NCI-H526 (cell line): ENCODE measurements at regions not wholly inside any gene's neighbourhood (a gene's known extent, or its start where the extent isn't known, plus 50 kb on each side); places are given as distances from the start of the nearest gene placed in this dataset.

Experiments
- DNase-seq, 2 experiments: peaks; one replicate each; lab custom pipeline; 2025; lab: John Stamatoyannopoulos, UW

DNA sequence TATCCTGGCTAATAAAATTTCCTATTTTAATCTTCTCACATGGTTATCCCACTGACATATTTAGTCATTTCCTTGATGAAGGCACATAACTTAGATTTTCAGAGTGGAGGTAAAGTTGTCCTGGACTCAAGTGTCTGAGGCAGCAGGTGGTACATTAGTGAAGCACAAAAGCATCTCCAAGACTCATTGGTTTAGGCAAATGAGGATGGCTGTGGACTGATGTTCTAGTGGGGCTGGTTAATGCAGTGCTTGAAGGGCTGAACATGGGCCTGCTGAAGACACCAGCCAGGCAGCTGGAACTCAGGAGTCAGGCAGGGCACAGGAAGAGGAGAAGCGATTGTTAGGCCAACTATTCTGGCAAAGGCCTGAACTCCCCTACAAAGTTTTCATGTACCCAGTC is 76.3 kb upstream of the SESN3 start:
- DNase-seq: peak; percentile 76 to 85

DNA sequence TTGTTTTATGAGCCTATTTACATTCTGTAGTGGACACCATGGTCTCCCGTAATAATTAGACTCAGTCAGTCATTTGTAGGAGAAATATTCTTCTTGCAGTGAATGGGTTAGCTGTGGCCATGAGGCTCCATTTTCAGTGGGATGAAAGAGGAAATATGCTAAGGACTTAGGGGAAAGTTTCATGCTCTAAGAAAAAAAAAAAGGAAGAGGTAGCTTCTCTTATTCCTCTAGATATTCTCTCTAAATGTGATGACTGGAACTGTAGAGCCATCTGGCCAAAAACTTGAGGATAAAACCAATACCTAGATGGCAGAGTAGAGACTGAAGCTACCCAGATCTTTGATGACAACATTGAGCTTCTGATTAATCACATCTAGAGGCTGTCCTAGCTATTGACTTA is 75.8 kb upstream of the SESN3 start:
- no peak for DNase-seq

- no peak for DNase-seq
Observed at GRCh38 chr11:95306123-95306522, 75.1 kb upstream of the SESN3 start.

DNA sequence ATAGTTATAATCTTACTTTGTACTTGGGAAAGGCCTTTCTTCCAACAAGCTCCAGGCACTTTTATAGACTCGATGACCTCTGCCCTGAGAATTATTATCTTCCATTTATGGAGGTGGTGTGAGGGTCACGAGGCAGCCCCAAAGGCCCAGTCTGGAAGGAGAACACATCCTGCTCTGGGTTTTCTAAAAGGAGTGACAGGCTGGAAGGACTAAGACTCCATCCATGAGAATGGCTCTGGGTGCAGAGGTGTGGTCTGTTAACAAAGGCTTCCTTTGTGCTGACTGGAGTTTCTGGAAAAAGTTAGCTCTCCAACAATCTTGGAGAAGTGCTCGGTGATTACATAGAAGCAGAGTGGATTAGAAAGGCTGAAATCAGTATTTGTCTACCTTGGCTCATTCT is 74.7 kb upstream of the SESN3 start:
- DNase-seq: no peak

GRCh38 chr11:95304777-95305176 is 73.8 kb upstream of the SESN3 start:
- DNase-seq: no peak

- no peak for DNase-seq
Observed at GRCh38 chr11:95302211-95302610, 71.2 kb upstream of the SESN3 start.

DNA sequence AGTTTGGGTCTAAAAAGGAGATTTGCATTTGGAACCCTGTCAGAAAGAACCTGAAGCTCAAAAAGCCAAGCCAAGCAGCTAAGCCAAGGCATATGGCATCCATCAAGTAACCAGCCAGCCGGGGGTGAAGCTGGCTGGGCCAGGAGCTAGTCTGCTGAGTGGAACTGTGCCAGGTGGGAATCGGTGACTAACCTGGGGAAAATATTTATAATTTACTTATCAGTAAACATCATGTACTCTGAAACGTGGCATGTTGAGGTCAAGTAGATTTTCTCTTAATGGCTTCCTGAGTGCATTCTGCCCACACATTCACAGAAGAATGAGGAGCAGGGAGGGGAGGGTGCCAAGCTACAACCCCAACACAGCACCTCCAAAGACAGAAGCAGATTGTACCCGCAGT is 70.5 kb upstream of the SESN3 start:
- no peak for DNase-seq

DNA sequence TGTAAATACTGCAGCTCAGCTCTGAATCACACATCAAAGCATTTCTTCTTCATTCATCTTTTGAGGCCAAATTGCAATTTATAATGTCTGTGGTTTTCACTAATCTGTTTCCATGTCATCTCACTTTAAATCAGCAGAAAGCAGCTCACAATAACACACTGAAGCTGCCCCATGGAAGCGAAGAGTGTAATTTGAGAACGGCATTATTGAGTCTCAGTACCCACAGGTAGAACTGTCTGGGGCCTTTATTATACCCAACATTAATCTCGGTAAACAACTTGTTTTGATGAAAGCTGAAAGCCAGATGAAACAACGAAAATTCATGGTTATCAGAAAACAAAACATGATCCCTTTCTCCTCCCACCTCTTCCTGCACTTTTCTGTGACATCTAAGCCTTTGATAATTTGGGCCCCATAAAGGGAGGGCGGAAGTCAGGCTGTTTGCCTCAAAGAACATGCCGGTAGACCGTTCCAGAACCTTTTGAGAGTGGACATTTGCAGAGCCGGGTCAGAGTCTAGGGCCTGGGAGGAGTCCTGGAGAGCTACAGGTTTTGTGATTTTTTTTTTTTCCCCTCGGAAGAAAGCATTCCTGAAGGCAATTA is 68.2 kb upstream of the SESN3 start:
- peak; percentile 68 to 77 for DNase-seq

- DNase-seq: peak; percentile 49 to 75
Observed at GRCh38 chr11:95297680-95298452, 66.9 kb upstream of the SESN3 start.

- DNase-seq: no peak
Observed at GRCh38 chr11:95296621-95297025, 65.6 kb upstream of the SESN3 start.

DNA sequence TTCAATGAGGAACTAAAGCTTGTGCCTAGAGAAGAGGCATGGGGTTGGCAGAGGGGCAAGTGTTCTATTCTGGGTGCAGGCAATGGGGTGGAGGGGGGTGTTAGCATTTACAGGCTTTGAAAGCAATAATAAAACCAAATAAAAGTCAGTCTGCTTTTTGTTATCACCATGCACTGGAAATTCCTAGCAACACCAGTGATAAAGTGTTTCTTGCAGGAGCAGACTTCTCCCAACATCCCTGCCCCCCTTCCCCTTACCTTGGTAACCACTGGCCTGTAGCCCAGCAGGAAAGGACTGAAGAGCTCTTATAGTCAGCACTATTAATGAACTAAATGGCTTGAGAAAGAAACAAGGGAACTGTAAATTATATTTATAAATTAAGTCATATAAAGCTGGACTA is 65.2 kb upstream of the SESN3 start:
- DNase-seq: no peak

GRCh38 chr11:95295382-95296149 is 64.6 kb upstream of the SESN3 start:
- no peak for DNase-seq

DNA sequence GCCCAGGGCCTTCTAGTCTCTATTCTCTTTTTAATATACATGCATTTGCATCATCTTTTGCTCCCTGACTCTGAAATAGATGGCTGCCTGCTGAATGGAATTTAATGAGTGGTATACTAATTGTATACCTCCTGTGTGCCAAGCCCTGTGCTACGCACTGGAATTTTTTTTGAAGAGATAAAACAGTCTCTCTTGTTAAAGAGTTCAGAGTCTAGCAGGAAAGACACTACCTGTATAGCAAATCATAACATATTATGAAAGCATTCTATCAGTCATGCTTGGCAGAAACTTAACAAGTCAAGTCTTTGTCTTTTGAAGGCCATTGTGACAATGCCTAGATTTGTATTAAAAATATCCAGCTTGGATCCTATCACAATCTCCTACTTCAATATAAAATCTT is 63.7 kb upstream of the SESN3 start:
- no peak for DNase-seq

- no peak for DNase-seq
Observed at GRCh38 chr11:95293116-95293515, 62.1 kb upstream of the SESN3 start.

DNA sequence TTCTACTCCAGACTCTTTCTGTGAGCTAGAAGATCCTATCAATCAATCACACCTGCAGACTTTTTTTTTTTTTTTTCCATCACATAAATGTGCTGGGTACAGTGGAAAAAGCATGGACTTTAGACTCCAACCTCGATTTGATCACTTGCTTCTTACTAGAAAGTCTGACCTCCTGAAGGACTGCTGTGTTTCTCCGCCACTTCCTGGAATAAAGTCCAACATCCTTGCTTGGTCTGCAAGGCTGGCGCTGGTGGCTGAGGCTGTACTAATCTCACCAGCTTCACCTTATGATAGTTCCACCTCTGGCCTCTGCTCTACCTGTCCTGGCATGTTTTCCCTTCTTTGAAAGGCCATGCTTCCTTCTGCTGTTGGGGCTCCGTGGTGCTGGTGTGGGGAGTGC is 60.9 kb upstream of the SESN3 start:
- no peak for DNase-seq

GRCh38 chr11:95289378-95290101 is 58.5 kb upstream of the SESN3 start:
- DNase-seq: no peak

- DNase-seq: no peak
Observed at GRCh38 chr11:95284057-95285052, 53.4 kb upstream of the SESN3 start.

DNA sequence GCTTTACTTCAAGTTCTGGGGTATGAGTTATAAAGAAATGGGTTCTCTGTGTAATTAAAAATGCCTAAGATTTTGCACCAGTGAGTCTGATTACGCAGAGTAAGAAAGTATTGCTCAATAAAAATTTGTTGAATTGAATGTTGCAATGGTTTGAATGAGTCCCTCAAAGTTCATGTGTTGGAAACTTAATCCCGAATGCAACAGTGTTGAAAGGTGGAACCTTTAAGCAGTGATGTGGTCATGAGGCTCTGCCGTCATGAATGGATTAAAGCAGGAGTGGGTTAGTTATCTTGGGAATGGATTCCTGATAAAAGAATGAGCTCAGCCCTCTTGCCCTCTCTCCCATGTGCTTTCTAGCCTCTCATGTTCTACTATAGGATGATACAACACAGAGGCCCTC is 52.6 kb upstream of the SESN3 start:
- no peak for DNase-seq

DNA sequence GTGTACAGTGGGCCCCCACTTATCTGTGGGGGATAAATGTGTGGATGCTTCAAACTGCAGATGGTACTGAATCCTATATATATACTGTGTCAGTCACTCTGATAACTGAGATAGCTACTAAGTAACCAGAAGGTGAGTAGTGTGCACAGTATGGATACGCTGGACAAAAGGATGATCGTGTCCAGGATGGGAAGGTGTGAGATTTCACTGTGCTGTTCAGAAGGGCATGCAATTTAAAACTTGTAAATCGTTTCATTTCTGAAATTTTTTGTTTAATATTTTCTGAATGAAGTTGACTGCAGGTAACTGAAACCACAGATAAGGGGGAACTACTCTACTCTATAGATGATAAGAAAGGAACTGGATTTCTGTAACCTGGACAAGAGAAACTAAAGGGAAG is 52.1 kb upstream of the SESN3 start:
- no peak for DNase-seq

DNA sequence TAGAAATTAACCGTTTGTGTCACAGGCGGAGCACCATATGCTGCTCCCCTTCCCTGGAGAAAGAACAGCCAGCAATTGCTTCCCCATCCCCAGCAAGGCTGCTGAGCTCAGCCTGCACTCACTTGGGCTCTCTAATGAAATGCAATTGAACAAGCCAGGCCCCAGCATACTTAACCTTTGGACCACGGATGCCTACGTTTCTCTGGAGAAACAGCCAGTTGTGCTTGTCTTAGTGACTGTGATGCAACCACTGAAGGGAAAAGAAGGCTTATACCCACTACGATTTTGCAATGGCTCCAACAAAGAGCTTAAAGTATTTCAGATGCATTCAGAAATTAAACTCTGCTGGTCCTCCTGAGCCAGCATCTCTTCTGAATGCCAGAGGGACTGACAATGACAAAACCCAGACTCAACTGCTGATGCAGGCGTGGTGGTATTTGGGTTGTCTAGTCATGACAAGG is 51.3 kb upstream of the SESN3 start:
- DNase-seq: peak; percentile 18 to 35
